HG03520 (cell line): ENCODE measurements at regions not wholly inside any gene's neighbourhood (a gene's known extent, or its start where the extent isn't known, plus 50 kb on each side); places are given as distances from the start of the nearest gene placed in this dataset.
A peak's percentile ranks its signal among the peaks of the same experiment; 100 is the strongest.

Source experiments
- ATAC-seq: cut with Tn5 transposase; IDR thresholded peaks from one replicate; pipeline ENCODE4 v1.9.1; 2021; ENCODE audit warnings: mild to moderate bottlenecking, moderate library complexity; ENCODE audit not compliant: unreplicated experiment

DNA sequence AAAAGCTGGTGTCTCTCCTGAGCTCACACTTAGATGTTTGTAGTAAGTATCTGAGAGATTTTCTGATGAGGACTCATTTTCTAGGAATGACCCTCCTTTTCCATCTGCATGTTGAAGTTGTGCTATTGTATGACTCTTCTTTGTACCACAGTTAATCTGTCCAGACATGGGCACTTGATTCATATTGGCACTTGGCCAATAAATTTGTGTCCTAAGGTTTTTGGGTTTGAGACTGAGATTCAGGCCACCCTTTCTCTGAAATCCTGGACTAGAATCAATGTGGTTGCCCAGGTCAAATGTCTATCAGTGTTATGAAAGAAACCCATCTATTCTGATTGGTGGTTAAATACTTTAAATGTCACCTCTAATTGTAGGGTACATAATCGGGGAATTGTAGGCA lies 869.0 kb downstream of the SH3BGRL start:
- ATAC-seq = no peak

DNA sequence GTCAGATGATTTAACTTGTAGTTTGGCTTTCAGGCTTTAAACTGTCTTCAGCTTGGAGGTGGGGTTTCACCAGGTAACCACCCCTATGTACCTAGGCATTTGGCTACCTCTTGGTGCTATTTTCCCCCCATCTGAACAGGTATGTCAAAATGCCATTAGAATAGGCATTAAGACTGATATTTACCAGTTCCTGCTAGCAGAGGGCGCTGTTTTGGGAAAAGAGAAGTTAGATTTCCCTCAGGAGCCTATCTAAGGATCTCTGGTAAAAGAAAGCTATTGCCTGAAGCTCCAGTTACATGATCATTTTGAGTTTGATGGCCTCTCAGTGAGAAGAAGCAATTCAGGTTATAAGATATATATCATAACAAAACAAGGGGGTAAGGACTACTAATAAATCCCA lies 879.1 kb downstream of the SH3BGRL start:
- no peak for ATAC-seq

DNA sequence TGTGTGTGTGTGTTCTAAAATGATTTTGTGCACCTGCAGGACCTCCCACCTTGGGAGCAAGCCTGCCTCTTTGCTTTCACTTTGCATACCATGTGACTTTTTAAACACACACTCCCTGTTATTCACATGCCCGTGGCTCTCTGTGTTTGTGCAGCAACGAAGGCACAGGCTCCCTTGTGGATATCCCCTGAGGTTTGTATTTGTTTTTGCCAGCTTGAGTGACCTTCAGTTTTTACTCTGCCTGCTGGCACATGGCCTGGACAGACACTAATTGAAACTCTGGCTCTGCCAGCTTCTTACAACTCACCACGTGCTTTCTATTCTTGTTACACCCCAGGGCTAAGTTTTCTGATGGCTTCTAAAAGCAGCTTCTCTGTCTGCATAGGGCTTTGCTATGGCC lies 885.8 kb downstream of the SH3BGRL start:
- ATAC-seq = no peak

DNA sequence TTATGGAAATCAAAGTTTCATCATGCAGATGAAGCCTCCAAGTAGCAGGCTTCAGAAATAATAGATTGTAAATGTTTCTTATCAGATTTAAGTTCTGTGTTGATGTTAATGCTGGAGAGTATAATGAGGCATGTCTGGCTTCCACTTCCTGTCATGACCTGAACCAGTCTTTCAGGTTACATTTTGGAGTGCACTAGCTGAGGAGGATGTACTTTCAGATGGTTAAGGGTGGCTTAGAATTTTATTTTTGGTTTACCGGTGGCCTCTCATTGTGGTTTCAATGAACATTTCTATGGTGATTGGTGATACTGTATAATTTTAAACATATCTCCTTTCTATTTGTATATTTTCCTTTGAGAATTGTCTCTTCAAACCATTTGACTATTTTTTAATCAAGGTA lies 890.4 kb downstream of the SH3BGRL start:
- ATAC-seq = no peak

DNA sequence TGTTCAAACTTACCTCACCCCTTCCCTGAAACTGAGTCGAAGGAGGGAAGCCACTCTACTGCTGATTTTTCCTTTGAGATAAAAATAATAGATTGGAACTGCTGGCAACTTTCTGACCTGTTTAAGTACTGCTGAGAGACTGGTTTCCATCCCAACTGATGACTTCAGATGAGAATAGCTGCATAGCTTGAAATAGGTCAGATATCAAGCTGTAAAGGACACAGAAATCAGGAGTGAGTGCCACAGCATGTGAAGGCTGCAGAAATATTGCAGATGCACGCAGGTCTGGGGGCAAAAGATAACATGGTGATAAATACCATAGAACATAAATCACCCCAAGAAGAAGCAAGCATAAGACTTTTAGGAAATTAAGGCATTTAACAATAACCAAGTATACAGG lies 923.2 kb downstream of the SH3BGRL start:
- no peak for ATAC-seq

DNA sequence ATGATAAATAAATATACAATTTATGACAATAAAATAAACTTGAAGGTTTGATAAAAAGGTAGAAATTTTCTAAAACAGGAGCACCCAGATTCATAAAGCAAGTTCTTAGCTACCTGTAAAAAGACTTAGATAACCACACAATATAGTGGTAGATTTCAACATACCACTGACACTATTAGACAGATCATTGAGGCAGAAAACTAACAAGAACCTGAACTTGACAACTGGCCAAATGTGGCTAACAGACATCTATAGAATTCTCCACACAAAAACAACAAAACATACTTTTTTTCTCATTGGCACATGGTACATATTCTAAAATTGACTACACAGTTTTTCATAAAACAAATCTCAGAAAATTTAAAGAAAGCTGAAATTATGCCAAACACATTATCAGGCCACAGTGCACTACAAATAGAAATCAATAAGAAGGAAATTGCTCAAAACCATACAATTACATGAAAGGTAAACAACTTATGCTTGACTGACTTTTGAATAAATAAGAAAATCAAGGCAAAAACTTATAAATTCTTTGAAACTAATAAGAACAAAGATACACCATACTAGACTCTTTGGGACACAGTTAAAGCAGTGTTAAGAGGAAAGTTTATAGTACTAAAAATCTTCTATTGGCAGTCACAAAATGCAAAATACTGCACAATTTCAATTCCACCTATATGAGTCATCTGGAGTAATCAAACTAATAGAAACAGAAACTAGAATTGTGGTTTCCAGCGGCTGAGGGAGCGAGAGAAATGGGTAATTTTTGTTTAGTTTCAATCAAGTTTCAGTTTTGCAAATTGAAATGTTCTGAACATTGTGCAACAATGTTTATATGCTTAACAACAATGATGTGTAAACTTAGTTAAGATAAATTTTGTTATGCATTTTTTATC lies 925.6 kb downstream of the SH3BGRL start:
- ATAC-seq = peak; percentile 96

DNA sequence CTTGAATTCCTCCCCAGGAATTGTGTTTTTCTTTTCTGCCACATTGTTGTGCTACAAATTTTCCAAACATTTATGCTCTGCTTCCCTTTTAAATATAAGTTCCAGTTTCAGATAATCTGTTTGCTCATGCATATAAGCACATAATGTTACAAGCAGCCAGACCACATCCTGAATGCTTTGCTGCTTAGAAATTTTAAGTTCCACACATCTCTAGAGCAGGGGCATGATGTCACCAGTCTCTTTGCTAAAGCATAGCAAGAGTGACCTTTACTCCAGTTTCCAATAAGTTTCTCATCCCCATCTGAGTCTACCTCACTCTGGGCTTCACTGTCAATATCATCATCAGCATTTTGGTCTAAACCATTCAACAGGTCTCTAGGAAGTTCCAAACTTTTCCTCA lies 932.5 kb downstream of the SH3BGRL start:
- no peak for ATAC-seq

DNA sequence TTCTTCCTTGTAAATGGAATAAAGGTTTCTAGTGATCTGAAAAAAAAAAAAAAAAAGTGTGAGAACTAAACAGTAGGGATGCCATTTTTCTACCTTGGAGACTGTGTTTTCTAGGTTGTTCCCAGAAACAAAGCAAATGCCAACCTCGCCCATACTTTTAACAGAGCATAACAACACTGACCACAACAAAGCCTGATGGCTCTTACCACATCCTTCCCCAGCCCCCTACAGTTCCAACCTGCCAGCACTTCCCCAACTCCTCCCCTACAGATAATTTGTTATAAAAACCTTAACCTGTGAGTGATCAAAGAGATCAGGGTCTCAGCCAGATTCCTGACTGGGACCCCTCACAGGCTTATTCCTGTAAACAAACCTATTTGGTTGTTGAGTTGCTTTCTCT lies 940.0 kb downstream of the SH3BGRL start:
- no peak for ATAC-seq

DNA sequence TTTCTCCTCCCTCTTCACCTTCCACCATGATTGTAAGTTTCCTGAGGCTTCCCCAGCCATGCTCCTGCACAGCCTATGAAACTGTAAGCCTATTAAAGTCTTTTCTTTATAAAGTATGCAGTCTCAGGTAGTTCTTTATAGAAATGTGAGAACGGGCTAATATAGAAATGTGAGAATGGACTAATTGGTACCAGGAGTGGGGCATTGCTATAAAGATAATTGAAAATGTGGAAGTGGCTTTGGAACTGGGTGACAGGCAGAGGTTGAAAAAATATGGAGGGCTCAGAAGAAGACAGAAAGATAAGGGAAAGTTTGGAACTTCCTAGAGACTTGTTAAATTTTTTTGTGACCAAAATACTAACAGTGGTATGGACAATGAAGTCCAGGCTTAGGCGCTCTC lies 959.3 kb downstream of the SH3BGRL start:
- no peak for ATAC-seq

DNA sequence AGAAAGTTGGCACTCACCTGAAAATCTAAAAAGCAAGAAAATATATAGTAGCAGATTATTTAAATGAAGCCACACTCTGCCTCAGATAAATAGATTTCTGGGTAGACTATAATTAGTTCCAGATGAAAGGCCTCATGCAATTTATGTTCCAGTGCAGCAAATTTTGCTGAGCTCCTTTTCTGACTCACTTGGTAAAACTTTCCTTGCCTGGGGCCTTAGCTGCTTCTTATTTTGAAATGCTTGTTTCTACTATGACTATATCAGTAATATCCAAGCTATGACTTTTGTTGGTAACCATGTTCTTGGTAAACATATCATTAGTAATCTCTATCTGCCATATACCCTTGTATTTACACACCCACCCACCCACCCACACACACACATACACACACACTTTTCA lies 961.8 kb downstream of the SH3BGRL start:
- no peak for ATAC-seq

DNA sequence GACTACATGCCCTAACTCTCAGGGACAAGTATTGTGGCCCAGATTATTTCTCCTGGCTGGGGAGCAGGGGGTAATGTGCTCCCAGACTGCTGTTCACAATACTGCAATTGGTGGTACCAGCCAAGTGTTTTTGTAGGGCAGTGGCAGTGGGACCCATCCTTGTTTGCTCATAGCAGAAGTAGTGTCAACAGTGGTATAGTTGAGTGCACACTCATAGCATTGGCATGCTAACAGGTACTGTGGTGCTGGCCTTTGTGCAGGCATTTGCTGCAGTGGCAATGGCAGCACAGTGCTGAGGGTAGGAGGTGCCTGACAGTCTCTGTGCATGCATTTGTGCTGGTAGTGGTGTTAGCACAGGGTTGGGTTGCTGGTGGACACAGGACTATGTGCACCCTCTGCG lies 995.0 kb downstream of the SH3BGRL start:
- no peak for ATAC-seq

DNA sequence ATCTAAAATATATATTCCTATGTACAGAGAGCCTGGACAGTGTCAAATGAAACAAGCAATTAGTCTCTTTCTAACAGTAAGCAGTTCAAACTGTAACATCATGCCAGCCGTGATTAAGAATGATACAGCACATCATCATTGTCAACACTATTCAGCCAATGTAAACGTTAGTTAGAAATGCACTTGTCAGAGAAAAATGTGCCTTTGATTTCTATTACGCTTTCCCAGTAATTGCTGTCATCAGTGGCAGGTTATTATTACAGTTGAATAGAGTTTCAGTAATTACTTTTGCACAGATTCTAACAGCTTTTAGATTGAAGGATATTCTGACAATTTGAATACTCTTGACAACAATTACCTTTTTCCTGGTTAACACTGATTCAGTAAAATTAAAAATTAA lies 1007.1 kb downstream of the SH3BGRL start:
- ATAC-seq = no peak

DNA sequence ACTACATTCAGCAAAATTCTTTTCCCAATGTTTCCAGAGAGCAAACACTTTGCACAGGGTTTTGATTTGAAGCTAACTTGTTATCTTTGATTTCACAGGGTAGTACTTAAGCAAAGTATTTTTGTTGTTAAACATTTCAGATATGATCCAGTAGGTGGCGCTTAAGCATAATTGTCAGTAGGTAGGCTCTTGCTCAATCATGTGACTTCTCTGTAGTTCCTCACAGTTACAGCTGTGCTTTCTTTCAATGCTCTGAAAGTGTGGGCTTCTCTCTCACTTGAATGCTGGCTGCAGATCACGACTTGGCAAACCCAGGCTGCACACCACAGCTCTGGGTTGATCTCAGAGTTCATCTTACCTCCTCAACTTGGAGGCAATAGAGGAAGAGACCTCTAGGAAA lies 1016.5 kb downstream of the SH3BGRL start:
- ATAC-seq = peak; percentile 87

DNA sequence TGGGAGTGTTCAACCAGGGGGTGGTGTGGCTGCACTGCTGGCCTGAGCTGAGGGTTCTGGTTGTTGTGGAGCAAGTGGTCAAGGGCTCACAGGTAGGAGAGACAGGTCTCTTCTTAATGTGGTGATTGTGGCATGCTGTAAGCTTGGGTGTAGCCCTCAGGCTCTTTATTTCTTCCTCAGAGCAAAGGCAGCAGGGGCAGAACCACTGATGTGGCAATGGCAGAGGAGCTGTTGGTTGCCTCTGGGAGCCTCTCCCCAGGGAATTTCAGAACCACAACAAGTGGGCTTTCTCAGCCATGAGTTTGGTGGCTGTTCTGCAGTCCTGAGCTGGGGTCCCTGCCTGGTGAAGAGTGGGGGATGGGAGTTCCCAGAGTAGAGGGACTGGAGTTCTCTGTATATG lies 1017.2 kb downstream of the SH3BGRL start:
- ATAC-seq = no peak

DNA sequence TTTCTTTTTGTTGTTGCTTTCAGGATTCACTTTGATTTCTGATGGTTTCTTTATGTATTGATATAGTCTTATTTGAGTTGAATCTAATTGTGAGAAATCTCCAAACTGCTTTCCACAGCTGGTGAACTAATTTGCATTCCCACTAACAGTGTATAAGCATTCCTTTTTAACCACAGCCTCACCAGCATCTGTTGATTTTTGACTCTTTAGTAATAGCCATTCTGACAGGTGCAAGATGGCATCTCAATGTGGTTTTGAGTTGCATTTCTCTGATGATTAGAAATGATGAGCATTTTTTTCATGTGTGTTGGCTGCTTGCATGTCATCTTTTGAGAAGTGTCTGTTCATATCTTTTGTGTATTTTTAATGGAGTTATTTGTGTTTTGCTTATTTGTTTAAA lies 1023.1 kb downstream of the SH3BGRL start:
- ATAC-seq = no peak

DNA sequence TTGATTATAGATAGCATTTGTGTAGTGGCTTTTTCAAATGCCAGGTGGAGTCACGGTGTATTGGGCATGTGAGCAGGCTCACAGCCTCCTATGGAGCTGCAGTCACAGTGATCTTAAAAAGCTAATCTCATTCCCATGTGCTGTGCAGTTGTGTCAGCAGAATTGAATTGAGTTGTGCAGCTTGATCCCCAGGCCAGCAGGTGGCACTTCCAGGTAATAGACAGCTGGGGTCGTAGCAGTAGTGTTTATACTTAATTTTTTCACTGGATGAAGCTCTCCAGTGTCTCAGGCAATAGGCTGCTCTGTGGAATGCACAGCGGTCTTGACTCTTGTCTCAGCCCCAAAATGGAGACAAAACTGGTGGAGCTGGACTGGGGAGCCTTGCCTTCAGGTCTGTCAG lies 1028.1 kb downstream of the SH3BGRL start:
- ATAC-seq = no peak

DNA sequence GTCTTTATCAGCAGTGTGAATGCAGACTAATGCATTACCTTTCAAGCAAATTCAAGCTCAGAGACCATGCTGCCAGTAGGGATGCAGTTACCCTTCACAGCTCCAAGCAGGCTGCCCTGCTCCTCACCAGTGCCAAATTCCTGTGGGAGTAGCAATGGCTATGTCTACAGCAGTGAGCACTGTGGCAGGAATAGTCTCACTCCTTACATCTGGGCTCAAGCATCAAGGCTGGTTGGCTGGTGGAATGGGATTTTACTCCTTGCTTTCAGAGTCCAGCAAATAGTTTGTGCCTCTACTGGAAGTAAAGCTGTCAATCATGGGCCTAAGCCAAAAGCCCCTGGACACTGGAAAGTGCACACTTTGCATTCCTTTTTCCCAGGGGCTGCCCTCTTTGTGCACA lies 1030.8 kb downstream of the SH3BGRL start:
- no peak for ATAC-seq

DNA sequence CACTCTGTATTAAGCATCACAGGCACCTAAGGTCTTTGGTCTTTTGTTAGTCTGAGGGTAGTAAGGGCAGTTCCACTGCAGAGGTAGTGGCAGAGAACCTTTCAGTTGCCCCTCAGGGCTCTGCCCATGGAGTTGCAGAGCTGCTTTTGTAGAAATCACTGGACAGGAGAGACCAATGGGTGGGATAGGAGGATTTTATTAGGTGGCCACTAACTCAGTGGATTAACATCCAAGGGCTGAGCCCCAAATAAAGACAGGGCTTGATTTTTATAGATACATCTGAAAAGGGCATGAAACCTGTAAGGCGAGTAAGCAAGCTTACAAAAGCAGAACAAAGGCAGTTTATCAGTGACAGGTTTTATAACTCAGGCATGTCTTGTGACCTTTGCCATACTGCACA lies 1035.4 kb downstream of the SH3BGRL start:
- no peak for ATAC-seq
